COLO829 (cell line): ENCODE measurements at regions not wholly inside any gene's neighbourhood (a gene's known extent, or its start where the extent isn't known, plus 50 kb on each side); places are given as distances from the start of the nearest gene placed in this dataset.
"Not testable (repeated sequence)": the region's sequence is repeated elsewhere in the genome, so short reads cannot be mapped to it uniquely, and the experiment has no call there.

ENCODE experiments used
- DNase-seq: peaks from one replicate; pipeline ENCODE4 v3.0.0; 2012; ENCODE audit warnings: low spot score

GRCh38 chr10:23754941-23755340 is 316.1 kb downstream of the OTUD1 start:
- no peak for DNase-seq

- no peak for DNase-seq
Measured at GRCh38 chr10:23755556-23755955, 316.7 kb downstream of the OTUD1 start.

DNA sequence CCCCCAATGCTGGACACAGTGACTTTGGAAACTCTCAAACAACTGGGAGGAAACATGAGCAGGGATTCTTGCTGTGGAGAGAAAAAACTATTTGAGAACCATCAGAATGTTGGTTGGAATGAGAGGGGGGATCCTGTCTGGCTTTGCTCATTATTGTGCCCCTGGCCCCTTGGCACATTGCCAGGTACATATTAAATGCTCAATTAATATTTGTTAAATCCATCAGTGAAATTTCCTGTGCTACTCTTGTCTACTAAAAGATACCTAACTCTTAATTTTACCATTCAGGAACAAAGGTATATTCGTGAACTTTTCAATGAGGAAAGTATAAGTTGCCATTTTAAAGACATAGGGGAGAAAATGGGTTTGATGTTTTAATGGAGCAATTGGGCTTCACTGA is 329.4 kb downstream of the OTUD1 start:
- no peak for DNase-seq

- DNase-seq, result no peak
Measured at GRCh38 chr10:23777153-23777552, 338.3 kb downstream of the OTUD1 start.

DNA sequence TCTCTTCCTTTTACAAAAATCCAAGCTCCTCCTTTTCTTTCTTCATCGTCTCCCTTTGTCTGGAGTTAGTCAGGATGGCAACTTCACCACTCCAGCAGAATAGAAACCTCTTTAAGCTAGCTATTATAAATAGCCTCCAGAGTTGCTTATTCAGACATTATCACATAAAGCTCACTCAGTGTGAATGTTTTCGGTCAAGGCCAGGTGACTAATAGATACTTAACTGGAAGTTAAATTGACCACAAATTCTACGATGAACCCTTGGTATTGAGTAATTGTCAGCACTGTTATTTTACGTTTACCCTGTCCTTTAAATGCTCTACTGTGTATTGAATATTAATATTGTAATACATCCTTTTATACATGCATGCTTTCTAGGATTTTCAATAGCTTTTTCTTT is 340.4 kb downstream of the OTUD1 start:
- DNase-seq, result no peak

- no peak for DNase-seq
Measured at GRCh38 chr10:23780331-23780730, 341.5 kb downstream of the OTUD1 start.

DNA sequence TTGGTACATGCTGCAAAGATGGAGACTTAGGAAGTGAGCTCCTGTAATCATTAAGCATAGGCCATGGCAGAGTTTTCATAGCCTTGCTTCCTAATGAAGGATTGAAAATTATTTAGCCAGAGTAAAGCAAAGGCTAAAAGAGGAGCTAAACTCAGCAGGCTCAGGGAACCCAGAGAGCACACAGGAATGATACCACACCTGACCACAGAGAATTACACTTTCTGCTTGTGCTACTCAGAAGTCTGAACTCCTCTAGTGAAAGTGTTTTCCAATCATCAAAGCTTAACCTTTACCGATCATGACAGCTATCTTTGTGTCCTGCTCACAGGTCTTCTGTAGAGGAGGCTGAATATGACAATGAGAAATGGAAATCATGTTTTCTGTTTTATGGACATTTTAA is 347.7 kb downstream of the OTUD1 start:
- no peak for DNase-seq

DNA sequence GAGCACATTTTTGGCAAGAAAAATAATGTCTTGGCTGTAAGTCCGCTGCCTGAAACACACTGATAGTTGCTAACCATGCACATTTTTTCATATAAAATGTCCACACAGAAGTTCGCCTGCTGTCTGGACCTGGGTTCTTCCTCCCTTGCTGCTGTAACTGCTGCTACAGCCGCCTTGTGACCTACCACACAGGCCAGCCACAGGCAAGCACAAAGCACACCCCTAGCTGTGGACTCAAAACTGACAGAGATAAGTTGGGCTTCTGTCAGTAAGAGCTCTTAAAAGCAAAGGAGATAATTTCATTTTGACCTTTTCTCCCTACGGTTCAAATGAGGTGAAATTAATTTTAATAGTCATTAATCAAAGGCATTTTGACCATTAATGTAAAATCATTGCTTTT is 354.7 kb downstream of the OTUD1 start:
- no peak for DNase-seq

- not testable (repeated sequence) for DNase-seq
Measured at GRCh38 chr10:23797452-23797851, 358.6 kb downstream of the OTUD1 start.

- no peak for DNase-seq
Measured at GRCh38 chr10:23804125-23804524, 365.2 kb downstream of the OTUD1 start.

DNA sequence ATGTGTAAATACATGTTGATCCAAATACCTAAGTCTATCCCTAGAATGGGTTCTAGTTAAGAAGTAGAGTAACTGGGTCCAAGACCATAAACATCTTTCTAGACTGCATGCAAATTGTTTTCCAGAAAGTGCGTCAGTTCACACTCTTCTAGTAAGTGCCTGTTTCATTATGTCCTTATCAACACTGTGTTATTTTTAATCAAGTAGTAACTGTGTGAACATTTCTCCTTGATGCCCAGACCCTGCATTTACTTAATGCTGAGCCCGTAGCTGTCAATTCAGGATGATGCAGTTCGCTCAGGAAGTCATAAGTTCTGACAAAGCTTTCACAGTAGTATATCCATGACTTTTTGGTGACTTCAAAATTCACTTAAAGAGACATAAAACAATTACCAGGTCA is 374.8 kb downstream of the OTUD1 start:
- no peak for DNase-seq

DNA sequence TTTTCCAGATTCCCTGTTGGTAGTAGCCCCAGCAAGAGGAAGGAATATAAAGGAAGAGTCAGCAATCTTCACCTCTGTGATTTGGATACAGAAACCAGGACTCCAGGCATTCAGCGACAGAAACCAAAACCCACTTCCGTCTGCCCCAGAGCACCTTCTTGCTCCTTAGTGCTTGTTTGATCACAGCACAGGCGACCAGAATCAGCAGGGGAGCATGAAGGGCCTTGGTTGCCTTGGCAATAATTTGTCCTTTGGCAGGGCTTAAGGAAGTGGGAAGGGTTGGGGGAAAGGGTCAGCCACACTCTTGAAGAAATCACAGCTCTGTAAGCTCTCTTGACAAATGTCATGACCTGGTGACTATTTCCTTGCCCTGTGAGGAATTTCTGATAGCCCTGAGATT is 379.6 kb downstream of the OTUD1 start:
- DNase-seq, result no peak

- DNase-seq, result no peak
Measured at GRCh38 chr10:23820792-23821191, 381.9 kb downstream of the OTUD1 start.

- no peak for DNase-seq
Measured at GRCh38 chr10:23824822-23825221, 384.1 kb upstream of the KIAA1217 start.

GRCh38 chr10:23826421-23826820 is 382.5 kb upstream of the KIAA1217 start:
- DNase-seq, result peak; percentile 3

DNA sequence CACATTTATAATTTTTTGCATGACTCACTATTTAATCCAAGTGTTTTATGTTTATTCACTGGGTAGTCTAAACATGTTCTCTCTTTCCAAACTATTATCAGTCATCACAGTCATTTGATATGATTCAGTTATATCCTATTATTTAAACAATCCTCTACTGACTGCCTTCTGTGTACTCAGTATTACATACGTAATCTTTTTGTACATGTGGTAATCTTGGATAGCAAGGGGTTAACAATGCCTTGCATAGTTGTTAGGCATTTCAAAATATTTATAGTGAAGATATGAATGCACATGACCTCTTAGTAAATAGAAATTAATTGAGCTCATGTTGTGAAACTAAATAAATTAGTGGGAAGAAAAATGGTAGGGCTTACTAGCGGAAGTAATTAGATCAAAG is 379.4 kb upstream of the KIAA1217 start:
- DNase-seq, result no peak

- DNase-seq, result no peak
Measured at GRCh38 chr10:23834091-23834490, 374.8 kb upstream of the KIAA1217 start.

DNA sequence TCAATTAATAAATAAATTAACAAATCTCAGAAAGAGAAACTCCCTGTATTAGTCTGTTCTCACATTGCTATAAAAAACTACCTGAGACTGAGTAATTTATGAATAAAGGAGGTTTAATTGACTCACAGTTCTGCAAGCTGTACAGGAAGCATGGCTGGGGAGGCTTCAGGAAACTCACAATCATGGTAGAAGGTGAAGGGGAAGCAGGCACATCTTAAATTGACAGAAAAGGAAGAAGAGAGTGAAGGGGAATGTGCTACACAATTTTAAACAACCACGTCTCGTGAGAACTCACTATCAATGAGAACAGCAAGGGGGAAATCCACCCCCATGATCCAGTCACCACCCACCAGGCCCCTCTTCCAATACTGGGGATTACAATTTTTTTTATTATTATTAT is 358.3 kb upstream of the KIAA1217 start:
- no peak for DNase-seq

DNA sequence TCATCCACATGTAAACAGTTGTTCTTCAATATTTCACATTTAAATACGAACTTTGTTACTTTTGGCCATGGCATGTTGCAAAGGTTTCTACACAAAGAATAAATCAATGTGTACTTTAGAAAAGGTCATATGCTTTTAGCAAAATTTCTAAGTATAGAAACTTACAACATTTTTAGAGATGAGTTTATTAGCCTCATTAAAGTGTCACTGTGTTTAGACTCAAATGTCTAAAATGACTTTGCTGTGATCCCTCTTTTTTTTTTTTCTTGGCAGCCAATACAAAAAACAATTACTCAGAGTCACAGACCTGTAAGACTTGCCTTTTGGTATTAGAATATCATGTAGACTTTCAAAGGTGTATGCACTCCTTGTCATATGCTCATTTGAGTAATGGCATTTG is 349.3 kb upstream of the KIAA1217 start:
- no peak for DNase-seq

DNA sequence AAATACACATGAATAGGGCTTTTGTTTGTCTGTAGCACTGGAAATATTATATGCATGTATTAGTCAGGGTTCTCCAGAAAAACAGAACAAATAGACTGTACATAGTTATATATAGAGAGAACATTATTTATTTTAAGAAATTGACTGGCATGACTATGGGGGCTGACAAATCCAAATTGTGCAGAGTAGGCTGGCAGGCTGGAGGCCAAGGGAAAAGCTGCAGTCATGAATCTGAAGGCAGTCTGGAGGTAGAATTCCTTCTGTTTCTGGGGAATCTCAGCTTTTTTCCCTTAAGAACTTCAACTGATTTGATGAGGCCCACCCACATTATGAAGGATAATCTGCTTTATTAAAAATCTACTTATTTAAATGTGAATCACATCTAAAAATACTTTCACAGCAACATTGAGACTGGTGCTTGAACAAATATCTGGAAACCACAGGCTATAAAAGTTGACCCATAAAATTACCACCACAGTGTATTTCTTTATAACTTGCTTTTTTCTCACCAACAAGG is 344.2 kb upstream of the KIAA1217 start:
- DNase-seq, result no peak

DNA sequence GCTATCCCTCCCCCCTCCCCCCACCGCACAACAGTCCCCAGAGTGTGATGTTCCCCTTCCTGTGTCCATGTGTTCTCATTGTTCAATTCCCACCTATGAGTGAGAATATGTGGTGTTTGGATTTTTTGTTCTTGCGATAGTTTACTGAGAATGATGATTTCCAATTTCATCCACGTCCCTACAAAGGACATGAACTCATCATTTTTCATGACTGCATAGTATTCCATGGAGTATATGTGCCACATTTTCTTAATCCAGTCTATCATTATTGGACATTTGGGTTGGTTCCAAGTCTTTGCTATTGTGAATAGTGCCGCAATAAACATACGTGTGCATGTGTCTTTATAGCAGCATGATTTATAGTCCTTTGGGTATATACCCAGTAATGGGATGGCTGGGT is 342.0 kb upstream of the KIAA1217 start:
- not testable (repeated sequence) for DNase-seq

DNA sequence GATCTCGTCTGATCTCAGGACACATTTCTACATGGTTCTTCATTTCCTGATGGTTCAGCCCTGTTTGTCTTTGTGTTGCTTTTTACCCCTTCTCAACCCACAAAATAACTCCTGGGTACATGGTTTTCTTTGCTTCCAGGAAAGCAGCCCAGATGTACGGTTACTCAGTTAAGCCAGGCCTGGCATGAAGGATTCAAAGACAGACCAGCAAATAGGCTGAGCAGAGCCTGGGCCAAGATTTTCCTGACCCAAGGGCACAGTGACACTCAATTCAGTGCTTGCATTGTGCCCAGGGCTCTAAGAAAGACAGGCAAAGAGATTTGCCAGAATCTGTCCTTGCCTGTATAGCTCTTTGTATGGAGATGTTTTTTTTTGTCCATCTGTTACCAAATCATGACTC is 340.8 kb upstream of the KIAA1217 start:
- no peak for DNase-seq

DNA sequence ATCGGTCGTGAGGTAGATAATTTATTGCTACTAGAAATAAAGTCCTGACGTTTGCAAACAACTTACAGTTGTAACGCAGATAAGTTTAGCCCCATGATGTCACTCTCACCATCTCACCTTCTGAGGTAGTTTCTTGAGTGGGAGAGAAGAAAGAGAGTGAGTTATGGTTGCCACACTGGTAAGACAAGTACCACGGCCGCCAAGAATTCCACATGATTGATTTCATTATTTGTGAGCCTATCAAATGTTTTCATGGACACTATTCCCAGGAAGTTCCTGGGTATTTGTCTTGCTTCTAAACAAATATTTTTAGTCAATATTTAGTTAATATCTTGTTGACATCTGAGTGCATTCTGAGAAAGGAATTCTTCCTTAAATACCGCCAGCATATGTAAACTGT is 339.4 kb upstream of the KIAA1217 start:
- DNase-seq, result no peak

GRCh38 chr10:23869996-23870395 is 338.9 kb upstream of the KIAA1217 start:
- DNase-seq, result no peak
